ENCODE measurements at regions not wholly inside any gene's neighbourhood (a gene's known extent, or its start where the extent isn't known, plus 50 kb on each side); places are given as distances from the start of the nearest gene placed in this dataset.

GRCh38 chr7:25549271-25549921 lies 321.1 kb upstream of the NPVF start:
- Mint-ChIP-seq H3K4me3 (no peak overlapping the region), H3K9me3 (no peaks in the 10 kb centered on the region), H3K27ac (no peak overlapping the region), H3K36me3 (ENCODE audit: low read depth) (no peaks in the 10 kb centered on the region), H3K4me1 (ENCODE audit: low read depth) (no peaks in the 10 kb centered on the region), H3K27me3 (peaks cover 2% of the 10 kb centered on the region)
- ChIA-PET CTCF (no interaction called here), POLR2A (no interaction called here)
- no peak for DNase-seq
- ATAC-seq: no peak
- TF ChIP-seq CTCF (IDR thresholded peaks at IDR 0.05): no peak
- intact Hi-C loops (cut with micrococcal nuclease): no loop called here

GRCh38 chr7:25550149-25550548 lies 321.9 kb upstream of the NPVF start:
- TF ChIP-seq CTCF (IDR thresholded peaks at IDR 0.05): no peak
- DNase-seq (no peak), ATAC-seq (no peak)
- ChIA-PET POLR2A (no interaction called here), CTCF (no interaction called here)
- Mint-ChIP-seq H3K9me3 (no peaks in the 10 kb centered on the region), H3K27ac (no peak overlapping the region), H3K27me3 (peaks cover 2% of the 10 kb centered on the region), H3K4me3 (no peak overlapping the region), H3K4me1 (ENCODE audit: low read depth) (no peaks in the 10 kb centered on the region), H3K36me3 (ENCODE audit: low read depth) (no peaks in the 10 kb centered on the region)
- intact Hi-C loops (cut with micrococcal nuclease): no loop called here

- no peak for ATAC-seq
- POLR2A ChIA-PET: no interaction called here
- CTCF ChIA-PET: no interaction called here
- Mint-ChIP-seq H3K4me3 (no peak overlapping the region), H3K27me3 (peaks cover 2% of the 10 kb centered on the region), H3K9me3 (no peaks in the 10 kb centered on the region), H3K36me3 (ENCODE audit: low read depth) (no peaks in the 10 kb centered on the region), H3K27ac (no peak overlapping the region), H3K4me1 (ENCODE audit: low read depth) (peaks cover 6% of the 10 kb centered on the region)
- no peak for DNase-seq
- TF ChIP-seq CTCF (IDR thresholded peaks at IDR 0.05): no peak
- intact Hi-C loops (cut with micrococcal nuclease): no loop called here
Measured at GRCh38 chr7:25552998-25553397, 324.7 kb upstream of the NPVF start.

- no peaks in the 10 kb centered on the region for H3K9me3 Mint-ChIP-seq
- ATAC-seq: no peak
- POLR2A ChIA-PET: no interaction called here
- H3K36me3 Mint-ChIP-seq (ENCODE audit: low read depth): no peaks in the 10 kb centered on the region
- no peak overlapping the region for H3K4me3 Mint-ChIP-seq
- no peak for DNase-seq
- CTCF ChIA-PET: no interaction called here
- H3K4me1 Mint-ChIP-seq (ENCODE audit: low read depth): peaks cover 6% of the 10 kb centered on the region
- intact Hi-C loops (cut with micrococcal nuclease): no loop called here
- peaks cover 2% of the 10 kb centered on the region for H3K27me3 Mint-ChIP-seq
- no peak overlapping the region for H3K27ac Mint-ChIP-seq
- no peak for TF ChIP-seq CTCF (IDR thresholded peaks at IDR 0.05)
Measured at GRCh38 chr7:25553580-25554291, 325.4 kb upstream of the NPVF start.

GRCh38 chr7:25557379-25557917 lies 329.2 kb upstream of the NPVF start:
- Mint-ChIP-seq H3K36me3 (ENCODE audit: low read depth) (no peaks in the 10 kb centered on the region), H3K4me1 (ENCODE audit: low read depth) (peaks cover 6% of the 10 kb centered on the region), H3K4me3 (no peak overlapping the region), H3K27ac (no peak overlapping the region), H3K27me3 (no peaks in the 10 kb centered on the region), H3K9me3 (no peaks in the 10 kb centered on the region)
- TF ChIP-seq CTCF (IDR thresholded peaks at IDR 0.05): no peak
- ATAC-seq (no peak), DNase-seq (no peak)
- POLR2A ChIA-PET: no interaction called here
- intact Hi-C loops (cut with micrococcal nuclease): no loop called here
- CTCF ChIA-PET: interaction anchor here (1.3 to 2.2 kb wide), 2 partner anchors 8 to 11 kb away, joined by 3 to 11 read pairs; no protein-coding TSS in a partner anchor

Measured in activated CD8-positive, alpha-beta T cell treated with anti-CD3 and anti-CD28 coated beads for 36 hours (primary cell).